ENCODE measurements at regions not wholly inside any gene's neighbourhood (a gene's known extent, or its start where the extent isn't known, plus 50 kb on each side); places are given as distances from the start of the nearest gene placed in this dataset.

DNA sequence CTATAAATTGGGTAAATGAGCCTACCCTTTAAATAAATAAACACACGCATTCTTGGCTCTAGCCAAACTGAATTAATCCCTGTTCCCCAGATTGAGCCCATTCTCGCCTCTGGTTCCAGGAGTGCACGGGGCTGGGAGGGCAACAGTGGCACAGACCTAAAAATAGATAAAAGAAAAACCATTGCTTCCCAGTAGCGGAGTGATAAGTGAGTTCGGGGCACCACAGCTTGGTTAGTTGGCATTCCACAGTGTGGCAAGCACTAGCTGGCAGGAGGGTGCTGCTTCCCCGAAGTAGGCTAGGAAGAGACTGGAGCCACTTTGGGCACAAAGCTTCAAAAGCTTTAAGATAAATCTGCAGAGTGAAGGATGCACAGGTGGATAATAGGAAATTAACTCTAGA, 322.2 kb upstream of the SGCD start:
- H3K4me3 Mint-ChIP-seq = no peak overlapping the region
- no peaks in the 10 kb centered on the region for H3K36me3 Mint-ChIP-seq (ENCODE audit: low read depth)
- Histone ChIP-seq H3K36me3 (ENCODE audit: control insufficient read depth, insufficient read depth, low read length) (no peaks in the 10 kb centered on the region), H3K9me3 (ENCODE audit: control insufficient read depth, low read length) (no peaks in the 10 kb centered on the region), H3K4me3 (ENCODE audit: low read length) (no peak overlapping the region), H3K9ac (ENCODE audit: extremely low read depth, low read length, poor library complexity, severe bottlenecking) (no peak overlapping the region), H3K4me1 (ENCODE audit: control insufficient read depth, insufficient read depth, low read length) (no peaks in the 10 kb centered on the region), H3K27me3 (ENCODE audit: control insufficient read depth, insufficient read depth, low read length, poor library complexity, severe bottlenecking) (no peaks in the 10 kb centered on the region), H3K27ac (ENCODE audit: low read depth, low read length) (no peak overlapping the region)
- no peaks in the 10 kb centered on the region for H3K27me3 Mint-ChIP-seq (ENCODE audit: insufficient read depth)
- WGBS, 2 experiments (ENCODE audit: insufficient coverage in 1 of 2, insufficient read length in 1 of 2) = 87 to 96% methylated on average over 5 to 6 of the region's 6 CpGs
- TF ChIP-seq CTCF (conservative IDR thresholded peaks at IDR 0.05) = no peak
- H3K27ac Mint-ChIP-seq = no peak overlapping the region
- DNase-seq = no peak
- H3K4me1 Mint-ChIP-seq = no peaks in the 10 kb centered on the region
- no peaks in the 10 kb centered on the region for H3K9me3 Mint-ChIP-seq

DNA sequence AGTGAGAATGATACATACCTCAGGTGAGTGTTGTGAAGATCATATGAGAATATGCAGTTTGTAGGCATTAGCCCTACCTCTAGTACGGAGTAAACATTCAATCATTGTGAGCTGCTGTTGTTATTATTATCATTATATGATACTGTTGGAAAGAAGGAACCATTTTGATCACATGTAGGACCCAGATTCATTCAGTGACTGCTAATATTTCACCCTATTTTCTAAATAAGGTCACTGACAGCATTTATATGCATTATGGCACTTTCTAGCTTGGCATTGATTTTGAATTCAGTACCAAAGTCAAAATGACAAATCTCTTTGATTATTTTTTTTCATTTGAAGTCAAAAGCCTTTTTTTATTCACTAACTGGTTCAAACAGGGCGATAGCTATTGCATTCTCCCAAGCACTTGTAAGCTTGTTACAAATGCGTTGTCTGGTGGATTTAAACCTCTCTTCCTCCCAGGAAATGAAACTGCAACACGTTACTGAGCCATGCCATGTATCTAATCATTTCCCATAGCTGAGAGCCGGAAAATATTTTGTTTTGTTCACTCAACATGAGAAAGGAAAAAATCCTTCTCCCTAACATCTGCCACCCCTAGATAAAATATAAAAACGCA, 320.8 kb upstream of the SGCD start:
- Mint-ChIP-seq H3K36me3 (ENCODE audit: low read depth) (no peaks in the 10 kb centered on the region), H3K4me1 (no peaks in the 10 kb centered on the region), H3K27ac (no peak overlapping the region), H3K9me3 (no peaks in the 10 kb centered on the region), H3K4me3 (no peak overlapping the region), H3K27me3 (ENCODE audit: insufficient read depth) (no peaks in the 10 kb centered on the region)
- no peak for TF ChIP-seq CTCF (conservative IDR thresholded peaks at IDR 0.05)
- Histone ChIP-seq H3K36me3 (ENCODE audit: control insufficient read depth, insufficient read depth, low read length) (no peaks in the 10 kb centered on the region), H3K9ac (ENCODE audit: extremely low read depth, low read length, poor library complexity, severe bottlenecking) (no peak overlapping the region), H3K4me1 (ENCODE audit: control insufficient read depth, insufficient read depth, low read length) (no peaks in the 10 kb centered on the region), H3K27ac (ENCODE audit: low read depth, low read length) (no peak overlapping the region), H3K9me3 (ENCODE audit: control insufficient read depth, low read length) (no peaks in the 10 kb centered on the region), H3K27me3 (ENCODE audit: control insufficient read depth, insufficient read depth, low read length, poor library complexity, severe bottlenecking) (no peaks in the 10 kb centered on the region), H3K4me3 (ENCODE audit: low read length) (no peak overlapping the region)
- DNase-seq = no peak
- WGBS, 2 experiments (ENCODE audit: insufficient coverage in 1 of 2, insufficient read length in 1 of 2) = 91 to 94% methylated on average over 4 to 5 of the region's 6 CpGs

- DNase-seq = no peak
- H3K4me1 ChIP-seq (ENCODE audit: control insufficient read depth, insufficient read depth, low read length) = no peaks in the 10 kb centered on the region
- Mint-ChIP-seq H3K9me3 (no peaks in the 10 kb centered on the region), H3K36me3 (ENCODE audit: low read depth) (no peaks in the 10 kb centered on the region), H3K4me1 (no peaks in the 10 kb centered on the region), H3K27me3 (ENCODE audit: insufficient read depth) (no peaks in the 10 kb centered on the region), H3K27ac (no peak overlapping the region), H3K4me3 (no peak overlapping the region)
- no peak overlapping the region for H3K9ac ChIP-seq (ENCODE audit: extremely low read depth, low read length, poor library complexity, severe bottlenecking)
- TF ChIP-seq CTCF (conservative IDR thresholded peaks at IDR 0.05) = no peak
- no peaks in the 10 kb centered on the region for H3K9me3 ChIP-seq (ENCODE audit: control insufficient read depth, low read length)
- 93 to 100% methylated on average over 1 of the region's 1 CpG for WGBS, 2 experiments (ENCODE audit: insufficient coverage in 1 of 2, insufficient read length in 1 of 2)
- no peaks in the 10 kb centered on the region for H3K36me3 ChIP-seq (ENCODE audit: control insufficient read depth, insufficient read depth, low read length)
- no peak overlapping the region for H3K4me3 ChIP-seq (ENCODE audit: low read length)
- no peaks in the 10 kb centered on the region for H3K27me3 ChIP-seq (ENCODE audit: control insufficient read depth, insufficient read depth, low read length, poor library complexity, severe bottlenecking)
- H3K27ac ChIP-seq (ENCODE audit: low read depth, low read length) = no peak overlapping the region
These were observed 318.1 kb upstream of the SGCD start for GRCh38 chr5:156008844-156009243.
